Common myeloid progenitor, CD34-positive (primary cell): ENCODE measurements at regions not wholly inside any gene's neighbourhood (a gene's known extent, or its start where the extent isn't known, plus 50 kb on each side); places are given as distances from the start of the nearest gene placed in this dataset.
"Not testable (repeated sequence)": the region's sequence is repeated elsewhere in the genome, so short reads cannot be mapped to it uniquely, and the experiment has no call there.

Source experiments
- CTCF ChIA-PET: fragments of 350-600 bp; sonication (Branson Sonifier 250); formaldehyde crosslinking; loops from one replicate; lab custom pipeline; 2021; ENCODE audit warnings: antibody characterized with exemption; lab: Charles Lee
- POLR2A ChIA-PET: fragments of 350-600 bp; sonication (Branson Sonifier 250); formaldehyde crosslinking; loops from one replicate; lab custom pipeline; 2021; ENCODE audit warnings: antibody characterized with exemption; lab: Charles Lee
- DNase-seq, 3 donors: peaks; one replicate each; pipeline versions ENCODE4 v3.0.0 to v3.0.0-alpha.2; 2013
- H3K27ac ChIP-seq, 2 experiments: 1 replicate in 1 of 2; 2 replicates in 1 of 2; pipeline ENCODE4 v1.7.0; 2013; ENCODE audit warnings: inconsistent platforms in 2 of 2, low read length in 2 of 2, mild to moderate bottlenecking in 2 of 2, low read depth in 1 of 2, moderate library complexity in 1 of 2; ENCODE audit not compliant: severe bottlenecking in 2 of 2, insufficient read depth in 1 of 2, poor library complexity in 1 of 2
- H3K27me3 ChIP-seq, 5 experiments: replicated peaks in 2 of 5; 1 replicate in 3 of 5; 2 replicates in 2 of 5; pipeline versions ENCODE4 v1.6.1 to v1.7.0; 2013; ENCODE audit warnings: low read length in 4 of 5, mild to moderate bottlenecking in 2 of 5, moderate library complexity in 2 of 5, inconsistent platforms in 1 of 5; ENCODE audit not compliant: insufficient read depth in 5 of 5, control insufficient read depth in 4 of 5
- H3K36me3 ChIP-seq, 4 experiments: 1 replicate in 2 of 4; 2 replicates in 2 of 4; pipeline versions ENCODE4 v1.6.1 to v1.7.0; 2013; ENCODE audit warnings: low read length in 3 of 4, control low read depth in 1 of 4, mild to moderate bottlenecking in 1 of 4; ENCODE audit not compliant: control insufficient read depth in 4 of 4, insufficient read depth in 4 of 4
- H3K4me1 ChIP-seq, 4 experiments: 1 replicate in 3 of 4; 2 replicates in 1 of 4; pipeline versions ENCODE4 v1.6.1 to v1.7.1; 2013; ENCODE audit warnings: low read length in 3 of 4, mild to moderate bottlenecking in 3 of 4, control low read depth in 1 of 4, inconsistent platforms in 1 of 4, moderate library complexity in 1 of 4; ENCODE audit not compliant: control insufficient read depth in 4 of 4, insufficient read depth in 4 of 4; ENCODE audit errors: control extremely low read depth in 1 of 4
- H3K4me3 ChIP-seq, 7 experiments: 1 replicate in 4 of 7; 2 replicates in 3 of 7; pipeline versions ENCODE4 v1.5.1 to v1.7.0; 2013; ENCODE audit warnings: mild to moderate bottlenecking in 7 of 7, low read length in 6 of 7, moderate library complexity in 6 of 7, inconsistent platforms in 2 of 7, low read depth in 2 of 7, control low read depth in 1 of 7; ENCODE audit not compliant: insufficient read depth in 4 of 7, control insufficient read depth in 1 of 7; ENCODE audit errors: extremely low read depth in 1 of 7
- H3K9me3 ChIP-seq, 5 experiments: 1 replicate in 4 of 5; 2 replicates in 1 of 5; pipeline versions ENCODE4 v1.6.1 to v1.7.1; 2013; ENCODE audit warnings: low read length in 4 of 5, mild to moderate bottlenecking in 2 of 5, inconsistent platforms in 1 of 5, low read depth in 1 of 5, moderate library complexity in 1 of 5; ENCODE audit not compliant: control insufficient read depth in 4 of 5, insufficient read depth in 2 of 5; ENCODE audit errors: control extremely low read depth in 1 of 5
- WGBS: methylation state at CpG from one replicate; pipeline ENCODE4 v1.1.5; 2013; ENCODE audit not compliant: insufficient coverage; 5-methylcytosine and 5-hydroxymethylcytosine counted together

DNA sequence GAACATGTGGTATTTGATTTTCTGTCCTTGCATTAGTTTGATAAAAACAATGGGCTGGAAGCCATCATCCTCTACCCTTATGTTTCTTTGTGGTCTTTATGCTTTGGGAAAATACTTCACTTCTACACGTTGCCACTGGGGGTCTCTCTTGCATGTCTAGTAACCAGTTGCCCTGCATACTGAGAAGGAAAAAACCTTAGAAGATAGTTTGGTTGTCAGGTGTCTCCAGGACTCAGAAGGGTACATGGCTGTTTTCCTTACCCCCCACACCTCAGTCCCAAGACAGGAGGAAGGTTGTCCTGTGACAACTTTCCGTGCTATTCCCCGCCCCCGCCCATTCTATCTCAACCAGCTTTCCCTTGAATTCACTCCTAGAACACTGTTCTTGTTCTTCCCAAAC, 62.1 kb upstream of the LANCL3 start:
- Histone ChIP-seq H3K27me3 (no peaks in the 10 kb centered on the region), H3K4me3 (no peak overlapping the region), H3K9me3 (peaks cover 0 to 3% (median 0%) of the 10 kb centered on the region in 5 experiments), H3K36me3 (no peaks in the 10 kb centered on the region), H3K27ac (no peak overlapping the region), H3K4me1 (no peaks in the 10 kb centered on the region)
- peak in 1 of 3 donors; percentile 5 for DNase-seq
- ChIA-PET CTCF (interaction anchor here (0.6 to 1.5 kb wide), 4 partner anchors 19 to 682 kb away, joined by 3 to 5 read pairs (median 4); no protein-coding TSS in a partner anchor), POLR2A (no interaction called here)
- WGBS, result 57% methylated on average over 3 of the region's 4 CpGs

DNA sequence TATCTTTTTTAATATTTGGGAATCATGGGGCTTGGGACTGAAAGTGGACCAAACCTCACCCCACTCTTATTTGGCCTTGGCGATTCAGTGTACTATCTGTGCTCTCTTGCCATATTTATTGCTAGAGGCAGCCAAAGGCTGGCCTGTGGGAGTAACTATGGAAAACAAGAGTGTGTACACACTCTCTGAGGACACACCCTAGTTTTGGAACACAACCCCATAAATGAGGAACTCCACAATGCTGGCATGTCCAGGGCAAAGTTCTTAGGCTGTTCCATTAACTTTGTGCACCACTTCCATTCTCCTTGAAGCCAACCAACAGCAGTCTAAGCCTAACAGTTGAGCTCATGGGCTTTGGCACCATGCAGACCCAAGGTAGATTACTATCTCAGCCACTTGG, 54.9 kb upstream of the LANCL3 start:
- not testable (repeated sequence) for H3K36me3 ChIP-seq, DNase-seq

DNA sequence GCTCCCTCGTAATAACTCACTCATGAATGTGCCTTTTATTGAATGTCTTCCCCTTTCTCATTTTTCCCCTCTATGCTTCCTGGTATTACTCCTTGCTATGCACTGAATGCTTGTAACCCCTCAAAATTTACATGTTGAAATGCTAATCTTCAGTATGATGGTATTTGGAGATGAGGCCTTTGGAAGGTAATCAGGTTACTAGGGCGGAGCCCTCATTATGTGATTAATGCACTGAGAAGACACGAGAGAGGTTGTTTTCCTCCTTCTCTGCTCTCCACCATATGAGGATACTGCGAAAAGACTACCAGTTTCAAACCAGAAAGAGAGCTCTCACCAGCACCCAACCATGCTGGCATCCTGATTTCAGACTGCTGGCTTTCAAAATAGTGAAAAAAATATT, 52.2 kb upstream of the LANCL3 start:
- H3K4me1 ChIP-seq, H3K27me3 ChIP-seq, H3K9me3 ChIP-seq, POLR2A ChIA-PET, H3K4me3 ChIP-seq, H3K36me3 ChIP-seq, DNase-seq, CTCF ChIA-PET, H3K27ac ChIP-seq: not testable (repeated sequence)
- WGBS, result 100% methylated on average over 2 of the region's 4 CpGs

More for the DNA sequence above, 54.9 kb upstream of the LANCL3 start:
- no CpG with 5 or more reads among the region's 1 CpG for WGBS
- H3K9me3 ChIP-seq, POLR2A ChIA-PET, H3K27ac ChIP-seq, CTCF ChIA-PET, H3K4me1 ChIP-seq, H3K27me3 ChIP-seq, H3K4me3 ChIP-seq: not testable (repeated sequence)

DNA sequence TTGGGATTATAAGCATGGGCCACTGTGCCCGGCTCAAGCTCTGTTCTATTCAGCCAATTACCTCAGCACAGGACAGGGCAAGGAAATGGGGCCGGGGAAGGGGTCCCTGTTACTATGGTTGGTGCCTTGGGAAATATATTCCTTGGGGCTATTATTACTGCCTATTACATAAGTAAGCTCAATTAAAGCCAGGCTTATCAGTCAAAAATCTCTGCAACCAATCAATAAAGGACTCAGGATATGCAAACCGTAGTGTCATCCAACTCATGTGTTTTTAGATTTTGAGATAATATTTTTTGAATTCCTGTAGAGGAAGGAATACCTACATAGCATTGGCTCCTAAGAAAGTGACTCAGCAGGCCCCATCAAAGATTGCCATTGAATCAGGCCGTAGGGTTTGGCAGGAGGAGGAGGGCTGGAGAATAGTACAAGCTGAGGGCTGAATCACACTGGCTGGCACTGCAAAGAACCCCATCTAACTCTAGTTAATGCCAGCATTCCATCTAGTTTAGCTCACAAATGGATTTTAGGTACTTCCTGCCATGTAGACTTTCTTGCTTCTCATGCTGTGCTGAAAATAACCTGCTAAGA, 50.5 kb upstream of the LANCL3 start:
- WGBS, result no CpG with 5 or more reads among the region's 4 CpGs
- POLR2A ChIA-PET, CTCF ChIA-PET, H3K9me3 ChIP-seq, H3K4me1 ChIP-seq, H3K27me3 ChIP-seq, H3K36me3 ChIP-seq, H3K27ac ChIP-seq, H3K4me3 ChIP-seq, DNase-seq: not testable (repeated sequence)
